ENCODE measurements at regions not wholly inside any gene's neighbourhood (a gene's known extent, or its start where the extent isn't known, plus 50 kb on each side); places are given as distances from the start of the nearest gene placed in this dataset.

DNA sequence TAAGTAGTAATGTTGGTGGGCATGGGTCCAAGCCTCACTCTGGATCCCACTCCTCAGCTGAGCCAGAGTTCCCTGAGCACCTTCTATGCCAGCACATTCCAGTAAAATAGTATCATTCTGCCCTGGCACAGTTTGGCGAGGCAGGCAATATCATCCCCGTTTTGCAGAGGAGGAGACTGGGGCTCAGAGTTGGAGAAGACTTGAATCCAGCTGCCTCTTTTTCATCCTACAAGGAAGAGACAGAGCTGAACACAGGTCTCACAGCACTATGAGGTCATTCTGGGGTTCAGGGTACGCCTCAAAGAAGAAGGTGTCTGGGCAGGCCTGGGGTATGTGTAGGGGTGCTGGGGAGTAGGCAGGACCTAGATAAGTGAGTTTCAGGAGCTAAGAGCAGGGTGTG is 103.9 kb upstream of the STX18 start:
- TF ChIP-seq ZSCAN29 (IDR thresholded peaks at IDR 0.05) (no peak), POLR2AphosphoS5 (IDR thresholded peaks at IDR 0.05; ENCODE audit: low read length) (no peak), BHLHE40 (IDR thresholded peaks at IDR 0.05; ENCODE audit: borderline replicate concordance in 1 of 2, low read depth in 2 of 2, low read length in 1 of 2) (no peak), TARDBP (IDR thresholded peaks at IDR 0.05; ENCODE audit: borderline replicate concordance) (no peak), YY1 (IDR thresholded peaks at IDR 0.05; ENCODE audit: low read depth, low read length) (no peak), TCF7 (IDR thresholded peaks at IDR 0.05; ENCODE audit: borderline replicate concordance) (no peak), RAD21 (IDR thresholded peaks at IDR 0.05; ENCODE audit: insufficient read depth, low read depth, low read length) (no peak), ZNF384 (IDR thresholded peaks at IDR 0.05; ENCODE audit: borderline replicate concordance, low read depth, low read length) (no peak), SUPT20H (IDR thresholded peaks at IDR 0.05; ENCODE audit: borderline replicate concordance, control insufficient read depth, low read depth, low read length) (no peak), ZNF274 (IDR thresholded peaks at IDR 0.05; ENCODE audit: insufficient read depth, insufficient read length) (no peak)
- TF ChIP-seq, protein P1, sequence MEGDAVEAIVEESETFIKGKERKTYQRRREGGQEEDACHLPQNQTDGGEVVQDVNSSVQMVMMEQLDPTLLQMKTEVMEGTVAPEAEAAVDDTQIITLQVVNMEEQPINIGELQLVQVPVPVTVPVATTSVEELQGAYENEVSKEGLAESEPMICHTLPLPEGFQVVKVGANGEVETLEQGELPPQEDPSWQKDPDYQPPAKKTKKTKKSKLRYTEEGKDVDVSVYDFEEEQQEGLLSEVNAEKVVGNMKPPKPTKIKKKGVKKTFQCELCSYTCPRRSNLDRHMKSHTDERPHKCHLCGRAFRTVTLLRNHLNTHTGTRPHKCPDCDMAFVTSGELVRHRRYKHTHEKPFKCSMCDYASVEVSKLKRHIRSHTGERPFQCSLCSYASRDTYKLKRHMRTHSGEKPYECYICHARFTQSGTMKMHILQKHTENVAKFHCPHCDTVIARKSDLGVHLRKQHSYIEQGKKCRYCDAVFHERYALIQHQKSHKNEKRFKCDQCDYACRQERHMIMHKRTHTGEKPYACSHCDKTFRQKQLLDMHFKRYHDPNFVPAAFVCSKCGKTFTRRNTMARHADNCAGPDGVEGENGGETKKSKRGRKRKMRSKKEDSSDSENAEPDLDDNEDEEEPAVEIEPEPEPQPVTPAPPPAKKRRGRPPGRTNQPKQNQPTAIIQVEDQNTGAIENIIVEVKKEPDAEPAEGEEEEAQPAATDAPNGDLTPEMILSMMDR (IDR thresholded peaks at IDR 0.05 in 2 of 3, conservative IDR thresholded peaks at IDR 0.05 in 1 of 3; ENCODE audit: control insufficient read depth in 2 of 3, extremely low read depth in 1 of 3, insufficient read depth in 1 of 3, low read depth in 3 of 3, low read length in 3 of 3) = no peak
- TF ChIP-seq, protein P2, sequence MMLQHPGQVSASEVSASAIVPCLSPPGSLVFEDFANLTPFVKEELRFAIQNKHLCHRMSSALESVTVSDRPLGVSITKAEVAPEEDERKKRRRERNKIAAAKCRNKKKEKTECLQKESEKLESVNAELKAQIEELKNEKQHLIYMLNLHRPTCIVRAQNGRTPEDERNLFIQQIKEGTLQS (IDR thresholded peaks at IDR 0.05; ENCODE audit: borderline replicate concordance, extremely low read depth, low read depth, low read length) = no peak
- TF ChIP-seq, protein P3, sequence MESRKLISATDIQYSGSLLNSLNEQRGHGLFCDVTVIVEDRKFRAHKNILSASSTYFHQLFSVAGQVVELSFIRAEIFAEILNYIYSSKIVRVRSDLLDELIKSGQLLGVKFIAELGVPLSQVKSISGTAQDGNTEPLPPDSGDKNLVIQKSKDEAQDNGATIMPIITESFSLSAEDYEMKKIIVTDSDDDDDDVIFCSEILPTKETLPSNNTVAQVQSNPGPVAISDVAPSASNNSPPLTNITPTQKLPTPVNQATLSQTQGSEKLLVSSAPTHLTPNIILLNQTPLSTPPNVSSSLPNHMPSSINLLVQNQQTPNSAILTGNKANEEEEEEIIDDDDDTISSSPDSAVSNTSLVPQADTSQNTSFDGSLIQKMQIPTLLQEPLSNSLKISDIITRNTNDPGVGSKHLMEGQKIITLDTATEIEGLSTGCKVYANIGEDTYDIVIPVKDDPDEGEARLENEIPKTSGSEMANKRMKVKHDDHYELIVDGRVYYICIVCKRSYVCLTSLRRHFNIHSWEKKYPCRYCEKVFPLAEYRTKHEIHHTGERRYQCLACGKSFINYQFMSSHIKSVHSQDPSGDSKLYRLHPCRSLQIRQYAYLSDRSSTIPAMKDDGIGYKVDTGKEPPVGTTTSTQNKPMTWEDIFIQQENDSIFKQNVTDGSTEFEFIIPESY (IDR thresholded peaks at IDR 0.05) = no peak

All from GM12878 (cell line).